IPS-NIHi7 (cell line): ENCODE measurements at regions not wholly inside any gene's neighbourhood (a gene's known extent, or its start where the extent isn't known, plus 50 kb on each side); places are given as distances from the start of the nearest gene placed in this dataset.

ENCODE experiments used
- DNase-seq: peaks from one replicate; pipeline ENCODE4 v3.0.0; 2012; ENCODE audit warnings: mixed read lengths; ENCODE audit errors: extremely low spot score

- DNase-seq: no peak
These were observed 286.6 kb upstream of the FLRT2 start for GRCh38 chr14:85243321-85243720.

GRCh38 chr14:85247071-85247470, 282.9 kb upstream of the FLRT2 start:
- no peak for DNase-seq

DNA sequence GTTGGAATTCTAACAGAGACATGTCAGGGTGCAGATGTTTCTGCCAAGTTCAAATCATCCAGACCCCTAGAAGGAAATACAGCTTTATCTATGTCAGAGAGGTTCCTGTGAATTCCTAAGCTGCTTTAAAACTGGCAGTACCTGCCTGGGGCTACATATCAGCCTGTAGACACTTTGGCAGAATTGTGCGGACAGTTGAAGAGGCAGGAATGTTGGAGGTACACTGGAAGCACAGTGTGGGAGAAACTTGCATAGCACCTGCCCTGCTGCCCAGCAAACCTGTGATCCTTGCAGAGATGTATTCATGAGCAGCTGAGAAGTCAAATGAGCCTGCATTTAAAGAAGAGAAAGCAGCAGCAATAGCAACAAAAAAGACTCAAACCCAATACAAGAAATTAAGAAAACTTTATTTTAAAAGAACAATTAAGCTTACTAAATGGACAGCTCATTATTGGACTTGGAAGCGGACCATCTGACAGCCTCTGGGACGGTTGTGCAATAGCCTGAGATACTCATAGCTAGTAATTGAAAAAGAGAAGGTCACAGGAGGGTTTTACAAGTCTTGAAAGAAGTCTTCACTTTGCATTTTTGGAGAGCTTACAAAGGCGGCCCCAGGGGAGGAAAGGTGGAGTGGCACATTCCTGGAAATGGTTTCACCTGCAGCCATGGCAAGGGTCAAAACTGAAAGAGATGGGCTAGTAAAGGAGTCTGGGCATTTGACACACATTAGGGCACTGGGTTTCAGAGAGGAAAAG, 280.9 kb upstream of the FLRT2 start:
- DNase-seq: no peak

GRCh38 chr14:85250414-85251189, 279.3 kb upstream of the FLRT2 start:
- peak; percentile 66 for DNase-seq

DNA sequence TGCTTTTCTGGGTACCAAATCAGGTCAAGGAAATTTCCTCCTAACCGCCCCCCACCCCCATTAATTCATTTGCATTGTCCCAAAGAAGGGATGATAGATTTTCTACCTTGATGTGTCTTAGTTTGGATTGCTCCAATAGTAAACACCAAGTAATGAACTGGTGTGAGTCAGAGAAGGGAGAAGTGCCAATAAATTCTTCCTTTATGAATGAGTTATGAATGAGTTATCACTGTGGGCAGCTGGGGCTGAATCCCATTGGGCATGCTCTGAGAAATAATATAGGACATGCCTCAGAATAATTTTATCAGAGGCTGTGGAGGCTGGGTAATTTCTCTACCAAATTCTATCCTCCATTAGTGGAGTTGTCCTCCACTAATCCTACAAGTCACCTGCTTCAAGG, 277.9 kb upstream of the FLRT2 start:
- DNase-seq: no peak

- DNase-seq: no peak
These were observed 275.2 kb upstream of the FLRT2 start for GRCh38 chr14:85254711-85255110.

GRCh38 chr14:85257287-85257686, 272.7 kb upstream of the FLRT2 start:
- DNase-seq: no peak

DNA sequence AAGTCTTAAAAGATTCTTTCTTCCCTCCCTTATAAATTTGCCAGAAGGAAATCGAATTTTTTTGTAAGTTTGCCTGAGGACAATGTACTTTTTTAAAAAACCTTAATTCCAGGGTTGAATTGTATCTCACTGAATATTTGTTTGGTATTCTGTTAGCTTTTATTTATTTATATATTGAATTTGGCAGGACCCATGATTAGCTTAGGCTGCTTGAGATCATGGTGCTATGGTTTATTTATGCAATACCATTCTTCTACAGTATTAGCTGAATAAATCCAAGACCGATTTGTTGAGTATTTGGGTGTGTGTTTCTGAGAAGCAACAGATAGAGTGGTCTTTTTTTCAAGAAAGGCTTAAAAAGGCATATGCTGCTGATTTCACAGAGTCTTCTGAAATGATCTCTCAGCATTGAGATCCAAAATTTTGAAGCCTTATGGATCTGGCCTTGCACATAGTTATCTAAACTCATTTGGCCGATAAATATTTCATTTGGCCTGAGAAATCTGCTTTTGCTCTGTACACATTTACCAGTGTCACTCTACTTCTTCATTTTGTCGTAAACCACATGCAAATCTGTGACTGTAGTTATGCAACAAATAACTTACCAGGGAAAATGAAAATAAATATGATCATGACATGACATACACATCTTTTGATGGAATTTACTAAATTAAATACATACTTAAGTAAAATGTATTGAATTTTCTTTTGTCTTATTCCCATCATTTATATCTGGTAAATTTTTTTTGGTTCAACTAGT, 265.8 kb upstream of the FLRT2 start:
- no peak for DNase-seq

- DNase-seq: no peak
These were observed 256.8 kb upstream of the FLRT2 start for GRCh38 chr14:85273099-85273677.

DNA sequence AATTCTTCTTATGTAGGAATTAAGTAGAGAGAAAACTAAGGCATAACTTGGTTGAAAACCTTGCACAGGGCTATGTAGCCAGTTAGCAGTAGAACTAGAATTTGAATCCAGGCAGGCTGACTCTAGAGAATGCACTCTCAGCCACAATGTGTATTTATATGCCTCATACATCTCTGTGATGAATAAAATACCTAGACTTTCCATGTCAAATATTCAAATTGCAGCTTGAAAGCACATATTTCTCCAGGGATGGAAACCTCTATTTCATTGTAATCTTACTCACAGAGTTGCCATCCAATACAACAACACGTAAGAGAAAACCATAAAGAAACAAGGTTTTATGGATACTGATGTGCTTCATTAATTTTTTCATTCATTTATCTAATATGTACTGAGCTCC, 256.0 kb upstream of the FLRT2 start:
- DNase-seq: no peak

- no peak for DNase-seq
These were observed 253.6 kb upstream of the FLRT2 start for GRCh38 chr14:85276161-85276978.

- no peak for DNase-seq
These were observed 253.0 kb upstream of the FLRT2 start for GRCh38 chr14:85276979-85277228.

DNA sequence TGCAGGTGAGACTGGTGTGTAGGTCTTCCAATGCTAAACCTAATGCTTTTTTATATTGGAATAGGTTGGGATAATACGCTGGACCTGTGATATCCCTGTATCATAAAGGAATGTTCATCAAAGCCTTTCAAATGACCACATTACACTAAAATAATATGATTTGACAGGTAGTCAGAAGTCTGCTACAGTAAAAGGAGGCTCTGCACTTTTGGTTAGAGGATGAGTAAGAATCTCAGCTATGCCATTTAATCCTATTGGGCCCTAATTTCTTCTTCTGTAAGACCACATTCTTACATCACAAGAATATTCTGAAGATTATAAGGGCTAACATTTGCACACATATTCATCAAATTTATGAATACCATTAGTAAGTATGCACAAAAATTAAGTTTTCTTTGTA, 250.5 kb upstream of the FLRT2 start:
- no peak for DNase-seq

DNA sequence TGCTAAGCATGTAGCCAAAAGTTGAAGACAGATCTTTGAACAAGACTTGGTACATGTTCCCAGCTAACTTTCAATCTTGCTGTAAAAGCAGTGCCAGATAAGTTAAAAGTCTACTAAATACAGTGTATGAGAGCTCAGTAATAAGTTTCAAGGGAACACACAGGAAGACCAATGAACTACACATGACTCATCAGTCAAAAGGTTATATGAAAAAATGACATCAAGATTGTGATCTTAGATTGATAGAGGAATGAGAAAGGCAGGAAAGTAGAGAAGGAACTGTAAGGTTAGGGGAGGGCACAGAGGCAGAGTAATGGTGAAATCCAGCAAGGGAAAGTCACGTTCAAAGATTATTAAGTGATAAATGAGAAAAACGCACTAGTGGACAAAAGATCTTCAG, 249.9 kb upstream of the FLRT2 start:
- no peak for DNase-seq

GRCh38 chr14:85281921-85282320, 248.0 kb upstream of the FLRT2 start:
- no peak for DNase-seq

DNA sequence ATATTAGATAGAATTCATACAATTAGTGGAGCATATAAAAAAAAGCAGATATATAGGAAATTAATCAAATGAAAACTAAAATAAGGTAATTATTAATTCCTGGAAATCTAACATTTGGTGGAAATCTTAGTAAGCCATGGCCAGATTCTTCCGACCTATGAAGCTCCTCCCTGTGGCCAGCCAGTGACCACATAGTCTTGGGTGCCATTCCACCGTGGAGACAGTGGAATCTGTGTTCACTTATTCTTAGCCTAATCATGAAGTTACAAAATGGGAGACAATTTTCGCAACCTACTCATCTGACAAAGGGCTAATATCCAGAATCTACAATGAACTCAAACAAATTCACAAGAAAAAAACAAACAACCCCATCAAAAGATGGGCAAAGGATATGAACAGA, 241.9 kb upstream of the FLRT2 start:
- no peak for DNase-seq

GRCh38 chr14:85291731-85292130, 238.2 kb upstream of the FLRT2 start:
- DNase-seq: no peak

DNA sequence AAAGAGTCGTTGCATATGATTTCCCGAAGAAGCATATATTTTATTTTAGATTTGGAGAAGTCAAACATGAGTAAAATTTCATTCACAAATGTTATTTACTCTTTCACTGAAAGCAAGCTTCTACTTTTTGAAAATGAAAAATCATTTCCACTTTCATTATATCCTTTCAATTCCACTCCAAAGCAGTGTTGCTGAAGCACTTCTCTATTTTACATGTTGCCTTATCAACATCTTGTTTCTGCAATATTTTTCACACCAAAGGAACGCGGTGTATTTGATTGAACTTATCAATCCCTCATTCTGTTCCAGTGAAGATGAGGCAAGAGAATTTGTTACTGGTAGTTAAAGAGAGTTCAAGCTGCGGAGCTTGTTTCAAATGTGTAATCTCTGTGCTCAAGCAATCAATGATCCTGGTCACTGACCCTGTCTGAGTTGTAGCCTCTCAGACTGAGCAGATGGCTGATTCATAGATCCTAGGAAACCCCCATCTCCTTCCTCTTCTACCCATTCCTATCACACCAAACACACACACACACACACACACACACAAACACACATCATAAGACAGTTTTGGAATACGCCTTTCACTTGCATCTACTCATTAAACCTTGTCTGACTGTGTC, 236.2 kb upstream of the FLRT2 start:
- DNase-seq: no peak

DNA sequence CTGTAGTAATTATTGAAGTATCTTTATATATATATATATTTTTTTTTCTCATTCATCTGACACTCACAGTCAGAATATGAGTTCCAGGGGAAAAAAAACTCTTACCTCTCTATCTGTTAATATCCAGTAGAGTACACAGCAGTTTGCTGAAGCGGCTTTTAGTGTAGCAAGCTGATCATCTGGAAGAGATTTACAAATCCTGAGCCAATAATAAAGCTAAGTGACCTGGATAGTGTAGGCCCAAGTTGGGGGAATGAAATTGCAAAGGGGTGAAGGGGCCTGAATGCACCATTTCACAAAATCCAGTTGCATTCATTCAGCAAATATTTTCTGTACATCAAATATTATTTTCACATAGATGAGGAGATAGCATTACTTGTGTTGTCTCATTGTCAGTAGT, 234.6 kb upstream of the FLRT2 start:
- DNase-seq: no peak

- peak; percentile 16 for DNase-seq
These were observed 233.3 kb upstream of the FLRT2 start for GRCh38 chr14:85296456-85297210.
